HFF-Myc (cell line): ENCODE measurements at regions not wholly inside any gene's neighbourhood (a gene's known extent, or its start where the extent isn't known, plus 50 kb on each side); places are given as distances from the start of the nearest gene placed in this dataset.

ENCODE experiments used
- DNase-seq: peaks from one replicate; pipeline ENCODE4 v3.0.0-alpha.2; 2011; ENCODE audit warnings: low read depth; ENCODE audit errors: extremely low read depth
- H3K4me3 ChIP-seq: replicated peaks from 2 replicates; pipeline ENCODE4 v1.5.1; 2011; ENCODE audit warnings: low read depth, mild to moderate bottlenecking, control low read depth, low read length
- CTCF ChIP-seq: IDR thresholded peaks from 2 replicates; pipeline ENCODE4 v1.5.1; 2012; ENCODE audit warnings: mild to moderate bottlenecking, low read depth, low read length, control low read depth; ENCODE audit errors: missing control alignments

DNA sequence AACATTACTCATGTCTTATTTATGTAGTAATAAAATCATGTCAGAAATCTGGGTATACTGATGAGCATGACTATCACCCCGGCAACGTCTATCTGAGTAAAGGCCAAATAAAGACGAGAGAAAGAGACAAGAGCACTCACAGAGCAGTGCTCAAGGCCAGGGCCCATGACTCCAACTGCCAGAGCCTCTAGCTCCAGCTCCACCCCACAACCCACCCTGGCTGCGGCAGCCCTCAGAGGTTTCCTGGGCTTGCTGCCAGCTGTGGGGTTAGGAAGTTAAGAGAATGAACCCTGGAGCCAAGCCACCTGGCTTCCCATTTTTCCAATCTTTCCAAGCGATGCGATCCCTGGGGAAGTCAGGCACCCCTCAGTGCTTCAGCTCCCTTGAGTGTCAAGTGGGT is 92.0 kb upstream of the PAX1 start:
- no peak for DNase-seq
- no peak for TF ChIP-seq CTCF
- no peak overlapping the region for H3K4me3 ChIP-seq

DNA sequence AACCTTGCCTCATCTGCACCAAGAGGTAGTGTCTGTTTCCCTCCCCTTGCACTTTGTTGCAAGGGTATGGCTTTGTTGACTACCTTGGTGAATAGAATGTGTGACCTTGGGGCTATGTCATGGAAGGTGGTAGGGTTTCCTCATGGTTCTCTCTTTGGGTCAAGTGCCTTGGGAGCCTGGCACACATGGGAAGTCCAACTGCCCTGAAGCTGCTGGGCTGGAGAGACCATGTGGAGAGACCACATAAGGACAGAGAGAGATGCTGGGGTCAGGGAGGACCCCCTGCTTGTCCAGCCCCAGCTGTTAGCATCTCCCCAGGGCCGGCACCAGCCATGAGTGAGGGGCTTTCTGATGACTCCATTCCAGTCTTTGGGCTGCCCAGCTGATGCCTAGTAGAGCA is 95.5 kb upstream of the PAX1 start:
- TF ChIP-seq CTCF = no peak
- H3K4me3 ChIP-seq = no peak overlapping the region
- no peak for DNase-seq

- no peak for DNase-seq
- no peak overlapping the region for H3K4me3 ChIP-seq
Measured at GRCh38 chr20:21609221-21609620, 95.4 kb upstream of the NKX2-2 start.

DNA sequence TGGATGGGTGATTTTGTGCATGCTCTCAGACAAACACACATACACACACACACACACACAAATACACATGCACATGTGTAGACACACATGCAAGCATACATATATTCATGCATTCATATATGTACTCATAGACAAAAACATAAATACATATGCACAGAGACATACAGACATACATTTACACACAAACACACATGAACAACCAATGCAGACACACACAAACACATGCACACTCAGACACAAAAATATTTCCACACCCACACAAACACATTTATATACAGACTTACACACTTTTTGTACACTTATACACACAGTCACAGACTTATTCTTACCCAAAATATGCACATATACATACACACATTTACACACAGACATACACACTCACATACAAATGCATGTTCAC is 94.9 kb upstream of the NKX2-2 start:
- no peak for DNase-seq
- H3K4me3 ChIP-seq = no peak overlapping the region
- TF ChIP-seq CTCF = no peak

More at GRCh38 chr20:21609221-21609620, 95.4 kb upstream of the NKX2-2 start:
- TF ChIP-seq CTCF = no peak

GRCh38 chr20:21607971-21608725 is 94.3 kb upstream of the NKX2-2 start:
- DNase-seq = no peak
- no peak overlapping the region for H3K4me3 ChIP-seq
- no peak for TF ChIP-seq CTCF

GRCh38 chr20:21601799-21602198 is 87.9 kb upstream of the NKX2-2 start:
- TF ChIP-seq CTCF = no peak
- H3K4me3 ChIP-seq = no peak overlapping the region
- DNase-seq = no peak

- no peak for TF ChIP-seq CTCF
- DNase-seq = no peak
- no peak overlapping the region for H3K4me3 ChIP-seq
Measured at GRCh38 chr20:21586682-21587081, 72.8 kb upstream of the NKX2-2 start.
